ENCODE measurements at regions not wholly inside any gene's neighbourhood (a gene's known extent, or its start where the extent isn't known, plus 50 kb on each side); places are given as distances from the start of the nearest gene placed in this dataset.

DNA sequence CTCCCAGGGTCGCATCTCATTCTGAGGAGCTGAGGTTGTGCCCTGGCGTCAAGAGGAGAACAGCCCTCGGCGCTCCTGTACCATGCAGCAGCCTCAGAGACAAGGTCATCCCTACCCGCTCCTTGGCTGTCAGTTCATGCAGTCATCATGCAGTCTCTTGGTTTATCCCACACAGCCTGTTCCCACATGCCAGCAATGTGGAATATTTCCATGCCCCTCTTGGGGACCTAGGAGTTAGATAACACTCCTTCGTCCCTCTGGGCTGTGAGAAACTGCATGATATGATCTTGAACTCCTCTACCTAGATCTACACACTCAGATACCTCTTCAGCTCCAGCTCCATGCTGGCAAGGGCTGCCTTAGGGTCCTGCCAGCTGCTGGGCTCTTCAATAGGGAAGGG is 97.6 kb downstream of the BOD1 start:
- TF ChIP-seq, protein P1, sequence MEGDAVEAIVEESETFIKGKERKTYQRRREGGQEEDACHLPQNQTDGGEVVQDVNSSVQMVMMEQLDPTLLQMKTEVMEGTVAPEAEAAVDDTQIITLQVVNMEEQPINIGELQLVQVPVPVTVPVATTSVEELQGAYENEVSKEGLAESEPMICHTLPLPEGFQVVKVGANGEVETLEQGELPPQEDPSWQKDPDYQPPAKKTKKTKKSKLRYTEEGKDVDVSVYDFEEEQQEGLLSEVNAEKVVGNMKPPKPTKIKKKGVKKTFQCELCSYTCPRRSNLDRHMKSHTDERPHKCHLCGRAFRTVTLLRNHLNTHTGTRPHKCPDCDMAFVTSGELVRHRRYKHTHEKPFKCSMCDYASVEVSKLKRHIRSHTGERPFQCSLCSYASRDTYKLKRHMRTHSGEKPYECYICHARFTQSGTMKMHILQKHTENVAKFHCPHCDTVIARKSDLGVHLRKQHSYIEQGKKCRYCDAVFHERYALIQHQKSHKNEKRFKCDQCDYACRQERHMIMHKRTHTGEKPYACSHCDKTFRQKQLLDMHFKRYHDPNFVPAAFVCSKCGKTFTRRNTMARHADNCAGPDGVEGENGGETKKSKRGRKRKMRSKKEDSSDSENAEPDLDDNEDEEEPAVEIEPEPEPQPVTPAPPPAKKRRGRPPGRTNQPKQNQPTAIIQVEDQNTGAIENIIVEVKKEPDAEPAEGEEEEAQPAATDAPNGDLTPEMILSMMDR (IDR thresholded peaks at IDR 0.05; ENCODE audit: borderline replicate concordance, extremely low read depth, low read length, poor library complexity, severe bottlenecking): no peak
- TF ChIP-seq EZH2 (IDR thresholded peaks at IDR 0.05; ENCODE audit: borderline replicate concordance, low read depth, low read length, severe bottlenecking): no peak
